IMR-90 (cell line): ENCODE measurements at regions not wholly inside any gene's neighbourhood (a gene's known extent, or its start where the extent isn't known, plus 50 kb on each side); places are given as distances from the start of the nearest gene placed in this dataset.

ENCODE experiments used
- ATAC-seq: fragments of 200-7000 bp; cut with Tn5 transposase; 2 replicates; pipeline ENCODE4 v1.9.1; 2020; ENCODE audit warnings: low read depth, mild to moderate bottlenecking, moderate library complexity
- BruUV-seq: library from RNA; stranded (reverse); fragments of 400-500 nt; replicated peaks from 2 replicates; lab custom pipeline; 2021; lab: Mats Ljungman, UMichigan
- CTCF ChIA-PET: fragments of 300-600 bp; formaldehyde crosslinking; extraction: SDS; loops from one replicate; lab custom pipeline; 2021; ENCODE audit warnings: antibody characterized with exemption; lab: Yijun Ruan, JAX
- POLR2A ChIA-PET: fragments of 300-600 bp; sonication (Branson Sonifier 250); formaldehyde crosslinking; loops from one replicate; lab custom pipeline; 2022; ENCODE audit warnings: antibody characterized with exemption; ENCODE audit not compliant: unreplicated experiment; lab: Charles Lee
- DNase-seq: peaks from one replicate; pipeline ENCODE4 v3.0.0; 2013
- H2AFZ ChIP-seq: replicated peaks from 2 replicates; pipeline ENCODE3; 2013; ENCODE audit warnings: low read length, mild to moderate bottlenecking; ENCODE audit not compliant: poor library complexity
- H2AK5ac ChIP-seq: 2 replicates; pipeline ENCODE4 v1.6.1; 2013; ENCODE audit warnings: low read depth, low read length, inconsistent platforms
- H2AK9ac ChIP-seq: replicated peaks from 2 replicates; pipeline ENCODE3; 2013; ENCODE audit warnings: mild to moderate bottlenecking, low read depth, low read length, moderate library complexity; ENCODE audit not compliant: poor library complexity
- H2BK120ac ChIP-seq: 2 replicates; pipeline ENCODE4 v1.6.1; 2013; ENCODE audit warnings: low read depth, low read length, inconsistent platforms
- H2BK15ac ChIP-seq: 3 replicates; pipeline ENCODE4 v1.6.1; 2013; ENCODE audit warnings: low read depth, low read length, inconsistent platforms
- H2BK20ac ChIP-seq: 2 replicates; pipeline ENCODE4 v1.6.1; 2013; ENCODE audit warnings: low read depth, mild to moderate bottlenecking, inconsistent platforms, low read length, moderate library complexity
- H2BK5ac ChIP-seq: 2 replicates; pipeline ENCODE4 v1.6.1; 2013; ENCODE audit warnings: mild to moderate bottlenecking, low read depth, low read length, inconsistent platforms; ENCODE audit not compliant: poor library complexity, severe bottlenecking
- H3K14ac ChIP-seq: replicated peaks from 2 replicates; pipeline ENCODE4 v1.6.1; 2013; ENCODE audit warnings: low read depth, low read length, inconsistent platforms
- H3K18ac ChIP-seq: 2 replicates; pipeline ENCODE4 v1.6.1; 2013; ENCODE audit warnings: low read depth, low read length, control low read depth
- H3K23ac ChIP-seq: 2 replicates; pipeline ENCODE4 v1.6.1; 2013; ENCODE audit warnings: low read depth, low read length, inconsistent platforms
- H3K27ac ChIP-seq: 2 replicates; pipeline ENCODE4 v1.5.1; 2013; ENCODE audit warnings: mild to moderate bottlenecking, control low read depth, low read length; ENCODE audit not compliant: insufficient read depth
- H3K27me3 ChIP-seq: 2 replicates; pipeline ENCODE4 v1.6.1; 2013; ENCODE audit warnings: low read length; ENCODE audit not compliant: control insufficient read depth, insufficient read depth
- H3K36me3 ChIP-seq: 2 replicates; pipeline ENCODE4 v1.6.1; 2013; ENCODE audit warnings: low read length, mixed read lengths; ENCODE audit not compliant: control insufficient read depth, insufficient read depth
- H3K4ac ChIP-seq: 2 replicates; pipeline ENCODE4 v1.6.1; 2013; ENCODE audit warnings: low read depth, low read length, inconsistent platforms
- H3K4me1 ChIP-seq: 2 replicates; pipeline ENCODE4 v1.6.1; 2013; ENCODE audit warnings: low read length, mixed read lengths; ENCODE audit not compliant: control insufficient read depth, insufficient read depth
- H3K4me2 ChIP-seq: 2 replicates; pipeline ENCODE4 v1.6.1; 2013; ENCODE audit warnings: low read depth, mild to moderate bottlenecking, control low read depth, low read length, moderate library complexity
- H3K4me3 ChIP-seq: 2 replicates; pipeline ENCODE4 v1.5.1; 2013; ENCODE audit warnings: low read depth, mild to moderate bottlenecking, control low read depth, low read length, moderate library complexity; ENCODE audit not compliant: insufficient read depth
- H3K56ac ChIP-seq: 2 replicates; pipeline ENCODE4 v1.6.1; 2013; ENCODE audit warnings: low read length, inconsistent platforms; ENCODE audit not compliant: insufficient read depth; ENCODE audit errors: extremely low read depth
- H3K79me1 ChIP-seq, 2 experiments: 2 replicates each; pipeline ENCODE4 v1.6.1; 2013; ENCODE audit warnings: low read length in 2 of 2, inconsistent platforms in 1 of 2, low read depth in 1 of 2
- H3K9ac ChIP-seq: 2 replicates; pipeline ENCODE4 v1.6.1; 2013; ENCODE audit warnings: low read depth, low read length, control low read depth
- H3K9me1 ChIP-seq: 2 replicates; pipeline ENCODE4 v1.6.1; 2013; ENCODE audit warnings: low read length, inconsistent platforms; ENCODE audit not compliant: insufficient read depth
- H3K9me3 ChIP-seq: 2 replicates; pipeline ENCODE4 v1.6.1; 2013; ENCODE audit warnings: low read length; ENCODE audit not compliant: control insufficient read depth, insufficient read depth
- H4K20me1 ChIP-seq: 2 replicates; pipeline ENCODE4 v1.6.1; 2013; ENCODE audit warnings: low read length, inconsistent platforms; ENCODE audit not compliant: insufficient read depth
- H4K5ac ChIP-seq: 2 replicates; pipeline ENCODE4 v1.6.1; 2013; ENCODE audit warnings: mild to moderate bottlenecking, low read depth, low read length, control low read depth
- H4K8ac ChIP-seq, 2 experiments: 2 replicates each; pipeline ENCODE4 v1.6.1; 2013; ENCODE audit warnings: low read depth in 2 of 2, low read length in 2 of 2, control low read depth in 1 of 2, inconsistent platforms in 1 of 2
- H4K91ac ChIP-seq: 2 replicates; pipeline ENCODE4 v1.6.1; 2013; ENCODE audit warnings: low read depth, low read length, inconsistent platforms; ENCODE audit not compliant: insufficient read depth
- BHLHE40 ChIP-seq: fragments of 150-350 bp; IDR thresholded peaks from 2 replicates; pipeline ENCODE4 v1.6.1; 2016; ENCODE audit warnings: mild to moderate bottlenecking, low read depth, low read length
- CEBPB ChIP-seq: IDR thresholded peaks from 2 replicates; pipeline ENCODE4 v1.6.1; 2012; ENCODE audit warnings: low read depth, low read length, improper control_type of control experiment
- CHD1 ChIP-seq: IDR thresholded peaks from 2 replicates; pipeline ENCODE4 v1.6.1; 2012; ENCODE audit warnings: low read depth, low read length, improper control_type of control experiment
- CTCF ChIP-seq: conservative IDR thresholded peaks from 2 replicates; pipeline ENCODE4 v1.5.1; 2012; ENCODE audit warnings: mild to moderate bottlenecking, low read depth, low read length, improper control_type of control experiment
- ELK1 ChIP-seq: fragments of 150-350 bp; IDR thresholded peaks from 2 replicates; pipeline ENCODE4 v1.6.1; 2016; ENCODE audit warnings: low read depth, mild to moderate bottlenecking, low read length, moderate library complexity, borderline replicate concordance
- FOS ChIP-seq: fragments of 150-350 bp; IDR thresholded peaks from 2 replicates; pipeline ENCODE4 v1.6.1; 2016; ENCODE audit warnings: low read depth, low read length
- MAFK ChIP-seq: IDR thresholded peaks from 2 replicates; pipeline ENCODE4 v1.6.1; 2012; ENCODE audit warnings: low read depth, low read length, improper control_type of control experiment
- MAZ ChIP-seq: IDR thresholded peaks from 2 replicates; pipeline ENCODE4 v1.6.1; 2012; ENCODE audit warnings: low read depth, mild to moderate bottlenecking, low read length, improper control_type of control experiment, moderate library complexity, borderline replicate concordance
- MXI1 ChIP-seq: IDR thresholded peaks from 2 replicates; pipeline ENCODE4 v1.6.1; 2012; ENCODE audit warnings: low read depth, mild to moderate bottlenecking, low read length, moderate library complexity, borderline replicate concordance
- NFE2L2 ChIP-seq: fragments of 150-350 bp; IDR thresholded peaks from 2 replicates; pipeline ENCODE4 v1.6.1; 2016; ENCODE audit warnings: low read depth, mild to moderate bottlenecking, low read length
- POLR2A ChIP-seq: IDR thresholded peaks from 2 replicates; pipeline ENCODE4 v1.6.1; 2012; ENCODE audit warnings: mild to moderate bottlenecking, low read depth, low read length
- RAD21 ChIP-seq: IDR thresholded peaks from 2 replicates; pipeline ENCODE4 v1.6.1; 2012; ENCODE audit warnings: low read length, improper control_type of control experiment
- RCOR1 ChIP-seq: IDR thresholded peaks from 2 replicates; pipeline ENCODE4 v1.6.1; 2012; ENCODE audit warnings: mild to moderate bottlenecking, low read length, improper control_type of control experiment; ENCODE audit not compliant: insufficient replicate concordance
- RFX5 ChIP-seq: IDR thresholded peaks from 2 replicates; pipeline ENCODE4 v1.8.0; 2012; ENCODE audit warnings: low read depth, mild to moderate bottlenecking, low read length, moderate library complexity
- SMC3 ChIP-seq: fragments of 150-350 bp; IDR thresholded peaks from 2 replicates; pipeline ENCODE4 v1.6.1; 2016; ENCODE audit warnings: low read depth, mild to moderate bottlenecking, antibody characterized with exemption, low read length, moderate library complexity
- USF2 ChIP-seq: fragments of 150-350 bp; IDR thresholded peaks from 2 replicates; pipeline ENCODE4 v1.6.1; 2017; ENCODE audit warnings: mild to moderate bottlenecking, antibody characterized with exemption, low read length, low read depth
- WGBS, 2 experiments: methylation state at CpG; one replicate each; pipeline versions ENCODE4 v1.1.5 to v1.1.7; 2013; ENCODE audit warnings: missing lambda C conversion rate in 2 of 2; ENCODE audit not compliant: insufficient read length in 1 of 2; ENCODE audit errors: extremely low coverage in 2 of 2; 5-methylcytosine and 5-hydroxymethylcytosine counted together
- dilution Hi-C: fragments of 300-500 bp; cut with HindIII; formaldehyde crosslinking; loops from one replicate; pipeline ENCODE4 v1.14.3; 2018; ENCODE audit warnings: low sequenced_read_pairs; ENCODE audit not compliant: unreplicated experiment
- in situ Hi-C: fragments of 300-500 bp; cut with MboI; formaldehyde crosslinking; loops from 3 replicates; pipeline ENCODE4 v1.14.3; 2019; ENCODE audit warnings: low sequenced_read_pairs, inconsistent platforms, mixed read lengths
- intact Hi-C: fragments of 100-400 bp; cut with micrococcal nuclease; formaldehyde crosslinking; loops from 2 replicates; pipeline ENCODE4 v1.10.0; 2022

GRCh38 chr2:188897096-188897495 is 77.1 kb upstream of the COL3A1 start:
- peak overlapping the region in 1 of 2 experiments; percentile 50; a peak in 2 of 4 replicates for H4K8ac ChIP-seq
- H2BK20ac ChIP-seq, result peak overlapping the region; percentile 80; the same call in 1 of the 2 replicates
- no peaks in the 10 kb centered on the region for H3K79me1 ChIP-seq
- H2BK120ac ChIP-seq, result peak overlapping the region; percentile 75
- peak overlapping the region; percentile 17 for H3K18ac ChIP-seq
- peak overlapping the region; percentile 79; the same call in 1 of the 2 replicates for H3K4ac ChIP-seq
- no peaks in the 10 kb centered on the region for H3K27me3 ChIP-seq
- no peaks in the 10 kb centered on the region for H3K9me1 ChIP-seq
- dilution Hi-C loops (no loop called here), intact Hi-C loops (loop anchor here (5.0 kb wide), 1 partner anchor 80 kb away; no protein-coding TSS in a partner anchor), in situ Hi-C loops (no loop called here)
- no peaks in the 10 kb centered on the region for H3K36me3 ChIP-seq
- WGBS, 2 experiments, result no CpG with 5 or more reads among the region's 3 CpGs
- peak overlapping the region; percentile 94; the same call in 2 of the 3 replicates for H2BK15ac ChIP-seq
- H2AK5ac ChIP-seq, result no peak overlapping the region
- 0 out of 2 replicates have a peak overlapping the region, but pooled peaks have one; percentile 63 for H3K23ac ChIP-seq
- H4K91ac ChIP-seq, result peak overlapping the region; percentile 52; the same call in 1 of the 2 replicates
- H3K9ac ChIP-seq, result peak overlapping the region; percentile 36; the same call in 1 of the 2 replicates
- no peaks in the 10 kb centered on the region for H3K9me3 ChIP-seq
- peak overlapping the region; percentile 83 for H3K14ac ChIP-seq
- peaks cover 7% of the 10 kb centered on the region; the same call in 1 of the 2 replicates for H3K4me1 ChIP-seq
- H4K20me1 ChIP-seq, result no peaks in the 10 kb centered on the region
- H2BK5ac ChIP-seq, result peak overlapping the region; percentile 100
- no peak overlapping the region for H3K56ac ChIP-seq
- peak overlapping the region; percentile 12; the same call in 1 of the 2 replicates for H4K5ac ChIP-seq
- ChIA-PET POLR2A (no interaction called here), CTCF (interaction anchor here (0.6 kb wide), 1 partner anchor 90 kb away, joined by 3 read pairs; no protein-coding TSS in a partner anchor)
- peak overlapping the region; percentile 59 for H2AFZ ChIP-seq
- TF ChIP-seq CEBPB (no peak), ELK1 (no peak), SMC3 (no peak), RAD21 (no peak), RFX5 (no peak), BHLHE40 (no peak), MAZ (no peak), USF2 (no peak), MAFK (no peak), NFE2L2 (no peak), CTCF (no peak), RCOR1 (no peak), FOS (no peak), CHD1 (no peak), POLR2A (no peak), MXI1 (no peak)
- DNase-seq (peak; percentile 65), ATAC-seq (peak; percentile 52)
- H3K4me2 ChIP-seq, result peak overlapping the region; percentile 62
- H3K4me3 ChIP-seq, result no peak overlapping the region
- no TSS peak for BruUV-seq
- H2AK9ac ChIP-seq, result peak overlapping the region; percentile 73
- peak overlapping the region; percentile 84 for H3K27ac ChIP-seq
